HG02973 (cell line): ENCODE measurements at regions not wholly inside any gene's neighbourhood (a gene's known extent, or its start where the extent isn't known, plus 50 kb on each side); places are given as distances from the start of the nearest gene placed in this dataset.

ENCODE experiments used
- ATAC-seq: cut with Tn5 transposase; IDR thresholded peaks from one replicate; pipeline ENCODE4 v1.9.1; 2021; ENCODE audit warnings: moderate library complexity; ENCODE audit not compliant: unreplicated experiment

DNA sequence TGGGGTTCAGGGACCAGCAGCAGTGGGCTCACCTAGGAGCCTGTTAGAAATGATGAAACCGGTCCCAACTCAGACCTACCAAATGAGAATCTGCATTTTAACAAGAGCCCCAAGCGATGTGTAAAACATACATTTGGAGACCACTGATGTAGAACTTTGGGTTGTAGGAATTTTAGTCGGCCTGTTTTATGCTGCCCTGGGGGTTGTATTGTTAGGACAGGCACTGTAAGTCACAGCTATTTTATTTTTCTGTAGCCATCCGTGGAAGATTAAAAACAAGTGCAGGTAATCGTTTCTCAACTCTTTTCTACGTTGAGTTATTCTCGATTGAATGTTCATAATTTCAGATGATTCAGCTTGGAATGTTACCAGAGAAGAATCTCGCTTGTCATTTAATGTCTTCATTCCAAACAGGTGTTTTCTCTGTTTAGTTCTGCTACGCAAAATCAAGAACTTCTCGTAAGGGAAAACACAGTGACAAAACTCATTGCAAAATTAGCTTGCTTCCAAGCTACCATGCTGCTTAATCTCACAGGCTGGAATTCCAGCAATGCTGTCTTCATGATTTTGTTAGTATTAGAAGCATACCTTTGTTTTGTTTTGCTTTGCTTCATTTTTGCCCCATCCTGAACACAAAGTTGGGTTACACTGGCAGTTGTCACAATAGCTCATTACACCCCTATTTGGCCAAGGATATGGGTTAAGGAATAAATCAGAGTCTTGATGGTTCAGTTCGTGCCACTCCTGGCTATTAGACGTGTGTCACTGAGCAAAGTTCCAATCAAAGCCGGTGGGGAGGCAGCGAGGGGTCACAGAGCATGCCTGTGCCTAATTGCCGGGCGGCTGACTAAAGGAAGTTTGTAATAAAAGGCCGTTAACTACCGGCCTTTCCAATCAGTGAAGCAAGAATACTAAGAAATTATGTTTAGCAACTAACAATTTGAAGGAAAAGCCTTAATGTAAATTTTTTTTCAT is 676.9 kb downstream of the GATA3 start:
- ATAC-seq, result no peak

DNA sequence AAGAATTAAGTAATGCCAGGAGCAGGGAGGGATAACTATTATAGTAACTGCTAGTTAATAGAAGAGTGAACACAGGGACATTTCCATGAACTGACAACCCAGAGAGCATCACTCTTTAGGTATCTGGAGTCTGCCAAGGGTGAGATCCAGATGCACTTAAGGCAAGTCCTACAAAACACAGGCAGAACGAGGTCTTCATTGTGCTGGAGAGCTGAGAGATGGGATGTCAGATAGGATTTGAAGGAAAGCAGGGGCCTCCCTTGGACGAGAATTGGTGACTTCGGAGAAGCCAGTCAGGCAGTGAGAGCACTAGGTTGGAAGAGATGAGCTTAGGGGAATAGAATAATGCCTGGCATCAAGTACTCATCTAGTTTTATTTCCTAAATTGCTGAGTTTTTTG is 684.5 kb downstream of the GATA3 start:
- no peak for ATAC-seq

DNA sequence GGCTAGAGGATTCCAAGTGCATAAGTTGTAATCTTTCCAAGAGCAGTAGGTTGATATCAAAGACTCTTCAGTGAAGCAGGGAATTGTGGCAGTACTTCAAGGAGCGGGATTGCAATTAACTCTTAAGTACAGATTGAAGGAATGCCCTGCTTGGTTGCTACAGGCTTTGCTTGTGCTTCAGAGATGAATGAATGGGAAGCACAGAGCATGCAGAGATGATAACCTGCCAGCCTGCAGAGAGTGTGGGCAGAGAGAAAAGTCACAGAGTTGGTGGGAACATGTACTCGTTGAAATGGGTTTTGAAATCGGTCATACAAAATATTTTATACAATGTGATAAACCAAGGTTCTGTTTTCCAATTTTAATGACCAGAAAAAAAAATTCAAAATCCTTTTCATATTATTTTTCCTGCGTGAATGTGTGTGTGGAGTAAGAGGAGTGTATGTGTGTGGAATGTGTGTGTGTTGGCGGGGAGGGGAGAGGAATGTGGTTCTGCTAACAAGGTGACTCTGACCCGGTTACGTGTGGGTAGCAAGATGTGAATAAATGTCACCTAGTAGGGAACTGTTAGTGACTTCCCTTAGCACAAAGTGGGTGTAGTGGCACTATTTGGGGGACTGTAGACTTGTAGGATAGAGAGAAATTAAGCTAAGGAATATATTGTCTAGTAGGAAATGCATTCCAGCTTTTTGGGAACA is 697.8 kb downstream of the GATA3 start:
- ATAC-seq, result no peak

DNA sequence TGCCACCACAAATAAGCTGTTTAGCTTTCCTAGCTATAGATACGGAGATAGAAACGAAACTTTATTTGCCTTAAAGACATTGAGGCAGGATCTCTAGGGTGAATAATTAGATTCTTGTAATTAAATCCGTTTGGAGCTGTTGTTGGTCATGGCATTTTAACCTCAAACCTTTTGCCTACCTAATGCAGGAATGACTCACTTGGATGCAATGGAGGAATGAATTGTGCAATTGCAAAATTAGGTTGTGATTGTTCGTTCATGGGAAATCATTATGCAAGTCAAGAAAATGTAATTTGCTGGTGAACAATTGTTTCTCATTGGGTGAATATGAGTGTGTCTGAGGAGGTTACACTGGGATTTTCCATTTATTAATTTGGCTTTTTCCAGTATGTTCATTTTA is 703.5 kb downstream of the GATA3 start:
- no peak for ATAC-seq

DNA sequence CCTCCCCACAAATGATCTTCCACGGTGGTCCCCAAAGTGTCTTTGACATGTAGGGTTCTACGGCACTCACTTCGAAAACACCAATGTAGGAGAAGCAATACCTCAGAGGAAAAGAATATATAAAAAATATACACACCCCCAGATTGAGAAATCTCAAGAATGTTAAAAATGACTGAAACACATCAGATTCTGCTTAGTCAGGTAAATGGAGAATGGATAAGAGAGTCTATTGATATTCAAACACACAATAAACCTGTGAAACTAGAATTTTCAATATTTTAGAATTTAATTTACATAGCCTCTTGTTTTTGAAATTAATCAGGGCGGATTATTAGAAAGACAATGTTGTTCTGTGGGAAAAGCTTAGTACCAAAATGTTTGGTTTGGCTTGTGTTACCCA is 712.4 kb downstream of the GATA3 start:
- no peak for ATAC-seq

DNA sequence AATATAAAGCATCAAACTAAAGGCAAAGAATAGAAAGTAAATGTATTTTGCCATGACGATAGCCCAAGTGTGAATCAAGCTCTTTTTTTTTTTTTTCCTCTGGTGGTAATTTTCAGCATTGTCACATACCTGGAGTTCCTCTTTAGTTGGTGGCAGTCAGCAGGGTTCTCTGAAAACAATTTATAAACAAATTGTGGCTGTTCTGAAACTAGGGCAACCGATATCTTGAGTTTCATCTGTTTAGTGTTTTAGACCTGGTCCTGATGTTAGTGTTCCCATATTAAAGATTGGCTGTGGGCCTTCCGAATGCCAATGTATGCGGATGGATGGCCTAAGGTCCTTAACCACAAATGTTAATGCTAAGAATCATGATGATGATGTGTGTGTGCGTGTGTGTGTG is 713.1 kb downstream of the GATA3 start:
- ATAC-seq, result no peak

DNA sequence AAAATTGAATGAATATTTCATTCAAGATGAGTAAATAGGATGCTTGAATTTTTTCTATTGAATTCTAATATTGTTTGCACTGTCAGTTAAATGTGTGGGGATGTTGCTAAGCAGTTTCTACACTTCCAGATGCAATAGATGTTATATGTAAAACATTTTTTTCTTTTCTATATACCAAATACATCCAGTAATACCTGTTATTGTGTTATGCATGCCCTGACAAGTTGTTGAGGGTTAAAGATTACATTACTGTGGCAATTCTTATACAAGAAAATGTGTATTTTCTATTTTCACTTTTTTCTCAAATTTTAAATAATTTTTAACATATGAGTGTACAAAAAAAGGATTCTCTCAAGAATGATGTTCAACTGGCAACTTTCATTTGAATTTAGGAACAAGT is 713.9 kb downstream of the GATA3 start:
- ATAC-seq, result no peak

DNA sequence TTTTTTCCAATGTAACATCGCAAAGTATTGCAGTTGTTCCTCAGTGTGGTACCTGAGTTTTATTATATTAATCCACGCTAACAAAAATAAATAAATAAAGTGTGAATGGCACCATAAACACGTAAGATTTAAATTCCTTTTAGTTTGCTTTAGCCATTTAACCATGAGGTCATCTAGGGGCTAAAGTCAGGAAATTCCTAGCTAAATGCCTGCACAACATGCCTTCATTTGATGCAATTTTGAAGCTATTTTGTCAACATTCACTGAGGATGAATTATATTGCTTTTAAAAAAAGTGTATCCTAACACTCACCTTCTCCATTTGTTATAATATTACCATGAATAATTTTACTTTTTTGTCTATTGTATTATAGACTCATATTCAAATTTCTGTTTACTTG is 714.4 kb downstream of the GATA3 start:
- no peak for ATAC-seq

DNA sequence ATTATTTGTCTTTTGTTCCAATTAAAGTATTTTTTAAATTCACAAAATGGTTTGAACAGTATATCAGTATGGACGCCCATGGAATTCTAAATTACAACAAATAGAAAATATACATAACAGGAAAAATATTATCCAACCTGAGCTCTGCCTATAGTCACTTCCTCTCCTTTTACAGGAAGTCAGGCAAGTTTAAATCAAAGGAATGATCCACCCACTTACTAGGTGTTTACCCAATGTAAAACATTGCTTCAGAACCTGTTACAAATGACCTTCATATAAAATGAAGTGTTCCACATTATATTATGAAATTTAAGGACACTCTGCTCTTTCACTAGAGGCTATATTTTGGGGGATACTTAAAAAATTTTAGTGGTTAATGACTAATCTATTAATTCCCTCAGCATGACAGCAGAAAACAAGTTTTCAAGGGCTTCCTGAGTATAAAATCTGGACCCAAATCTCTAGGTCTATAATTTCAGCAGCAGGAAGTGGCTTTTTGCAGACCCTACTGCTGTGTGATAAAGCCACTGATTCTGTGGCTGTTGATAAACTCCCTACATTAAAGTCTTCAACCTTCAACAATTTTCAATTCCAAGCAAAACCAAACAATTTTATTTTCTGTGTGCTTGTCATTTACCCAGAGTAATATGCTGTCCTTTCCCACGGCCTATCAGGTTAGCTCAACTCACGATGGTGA is 722.6 kb downstream of the GATA3 start:
- ATAC-seq, result no peak

DNA sequence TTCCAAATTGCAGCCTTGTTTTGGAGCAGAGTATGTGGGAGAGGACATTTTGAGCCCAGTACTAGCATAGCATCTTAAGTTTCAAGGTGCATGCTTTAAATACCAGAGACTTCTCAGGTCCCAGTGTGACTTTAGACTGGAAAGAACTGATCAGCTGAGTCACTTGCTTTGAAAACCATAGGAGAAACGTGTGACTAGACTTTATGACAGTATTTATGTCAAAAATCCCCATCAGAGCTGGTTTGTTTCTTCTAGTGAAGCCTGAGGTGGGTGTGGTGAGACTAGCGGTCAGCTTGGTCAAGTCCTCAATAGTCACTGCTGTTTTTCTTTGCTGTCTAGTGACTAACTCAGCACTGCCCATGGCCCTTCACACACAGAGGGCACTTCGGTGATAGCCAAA is 724.2 kb downstream of the GATA3 start:
- ATAC-seq, result no peak

DNA sequence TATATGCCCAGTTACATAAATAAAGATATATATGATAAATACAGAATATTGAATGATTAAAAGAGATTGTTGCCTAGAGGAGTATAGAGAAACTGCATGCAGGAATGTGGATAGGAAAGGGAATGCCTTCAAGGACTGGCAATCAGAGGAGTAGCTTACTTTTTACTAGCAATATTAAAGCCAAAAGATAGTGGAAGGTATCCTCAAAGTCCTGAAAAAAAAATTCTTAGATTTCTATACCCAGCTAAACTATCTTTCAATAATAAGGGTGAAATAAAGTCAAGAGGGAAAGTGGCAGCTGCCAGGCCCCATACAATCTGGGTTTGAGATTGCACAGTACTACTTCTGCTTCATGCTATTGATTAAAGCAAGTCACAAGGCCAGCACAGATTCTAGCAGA is 733.2 kb downstream of the GATA3 start:
- no peak for ATAC-seq

DNA sequence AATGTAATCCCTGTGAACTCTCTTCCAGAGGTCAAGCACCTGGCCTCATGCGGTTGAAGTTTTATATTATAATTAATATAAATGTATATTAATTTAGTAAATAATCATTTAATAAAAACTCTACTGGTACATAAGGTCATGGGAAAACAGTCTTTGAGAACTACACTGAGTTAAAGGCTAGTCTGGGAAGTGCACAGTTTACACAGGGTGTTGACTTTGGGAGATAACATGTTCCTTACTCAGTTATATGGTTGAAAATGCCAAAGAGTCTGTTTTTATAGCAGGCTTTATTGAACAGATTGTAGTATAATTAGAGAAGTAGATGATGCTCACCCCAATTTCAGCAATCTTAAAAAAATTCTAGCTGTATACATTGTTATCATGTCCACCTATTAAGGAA is 735.9 kb downstream of the GATA3 start:
- no peak for ATAC-seq

DNA sequence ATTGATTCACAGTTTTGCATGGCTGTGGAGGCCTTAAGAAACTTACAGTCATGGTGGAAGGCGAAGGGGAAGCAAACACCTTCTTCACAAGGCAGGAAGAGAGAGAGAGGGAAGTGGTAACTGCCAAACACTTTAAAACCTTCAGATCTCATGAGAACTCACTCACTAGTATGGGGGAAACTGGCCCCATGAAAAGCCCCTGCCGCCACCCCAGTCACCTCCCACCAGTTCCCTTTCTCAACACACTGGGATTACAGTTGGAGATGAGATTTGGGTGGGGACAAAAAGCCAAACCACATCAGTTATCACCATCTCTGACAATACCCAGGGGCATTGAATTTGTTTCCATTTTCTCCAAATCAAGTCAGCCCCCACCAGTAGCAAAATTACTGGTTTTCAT is 740.4 kb downstream of the GATA3 start:
- ATAC-seq, result no peak

DNA sequence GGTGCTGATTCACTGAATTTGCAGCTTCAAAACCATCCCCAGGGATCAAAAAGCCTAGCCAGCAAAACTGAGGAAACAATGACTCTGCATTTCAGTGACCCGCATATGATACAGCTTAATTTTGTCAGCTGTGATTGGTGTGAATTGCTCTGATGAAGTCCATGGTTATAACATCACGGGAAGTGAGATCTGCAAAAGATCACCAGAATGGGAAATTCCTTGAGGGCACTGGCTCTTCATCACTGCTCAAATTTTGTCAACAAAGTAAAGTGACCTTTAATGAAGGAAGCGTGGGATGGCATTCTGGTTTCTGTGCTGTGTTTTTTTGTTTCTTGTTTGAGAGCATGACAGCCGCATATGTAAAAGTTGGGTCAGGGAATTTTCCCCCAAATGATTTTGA is 745.9 kb downstream of the GATA3 start:
- ATAC-seq, result no peak

DNA sequence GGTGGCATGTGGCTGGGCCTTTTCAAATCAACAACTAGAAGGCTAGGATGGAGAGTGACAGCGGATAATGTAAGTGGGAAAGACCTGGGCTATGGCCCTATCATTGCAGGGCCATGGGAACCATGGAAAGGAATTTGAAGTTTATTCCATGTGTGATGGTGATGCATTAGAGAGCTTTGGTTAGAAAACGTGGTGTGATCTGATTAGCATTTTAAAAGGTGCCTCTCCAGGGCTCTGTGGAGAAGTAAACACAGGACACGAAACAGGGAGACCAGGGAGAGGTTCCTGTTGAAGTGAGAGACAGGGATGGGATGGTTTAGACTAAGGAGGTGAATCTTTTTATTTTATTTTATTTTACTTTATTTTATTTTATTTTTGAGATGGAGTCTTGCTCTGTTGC is 749.5 kb downstream of the GATA3 start:
- no peak for ATAC-seq

DNA sequence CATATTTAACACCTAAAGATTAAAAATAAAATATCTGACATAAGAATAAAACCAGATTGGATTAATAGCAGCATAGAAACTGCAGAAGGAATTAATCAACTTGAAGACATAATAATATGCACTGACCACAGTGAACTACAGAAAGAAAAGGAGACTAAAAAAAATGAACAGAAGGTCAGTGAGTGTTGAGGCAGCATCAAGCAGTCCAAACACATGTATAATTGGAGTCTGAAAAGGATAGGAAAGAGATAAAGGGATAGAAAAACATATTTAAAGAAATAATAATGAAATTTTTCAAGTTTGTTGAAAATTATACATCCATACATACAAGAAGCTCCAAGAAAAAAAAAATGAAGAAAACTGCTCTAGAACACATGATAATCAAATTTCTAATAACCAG is 756.2 kb downstream of the GATA3 start:
- no peak for ATAC-seq

DNA sequence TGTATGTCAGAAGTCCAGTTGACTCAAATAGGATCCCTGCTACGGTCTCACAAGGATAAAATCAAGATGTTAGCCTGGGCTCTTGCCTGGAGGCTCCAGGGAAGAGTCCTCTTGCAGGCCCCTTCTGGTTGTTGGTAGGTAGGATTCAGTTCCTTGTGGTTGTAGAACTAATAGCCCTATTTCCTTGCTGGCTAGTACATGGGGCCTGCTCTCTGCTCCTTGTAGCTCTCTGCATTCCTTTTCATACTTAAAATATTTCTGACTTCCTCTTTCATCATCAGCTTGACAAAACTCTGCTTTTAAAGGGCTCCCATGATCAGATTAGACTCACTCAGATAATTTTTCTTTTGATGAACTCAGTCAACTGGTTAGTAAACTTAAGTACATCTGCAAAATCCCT is 756.7 kb downstream of the GATA3 start:
- ATAC-seq, result no peak

DNA sequence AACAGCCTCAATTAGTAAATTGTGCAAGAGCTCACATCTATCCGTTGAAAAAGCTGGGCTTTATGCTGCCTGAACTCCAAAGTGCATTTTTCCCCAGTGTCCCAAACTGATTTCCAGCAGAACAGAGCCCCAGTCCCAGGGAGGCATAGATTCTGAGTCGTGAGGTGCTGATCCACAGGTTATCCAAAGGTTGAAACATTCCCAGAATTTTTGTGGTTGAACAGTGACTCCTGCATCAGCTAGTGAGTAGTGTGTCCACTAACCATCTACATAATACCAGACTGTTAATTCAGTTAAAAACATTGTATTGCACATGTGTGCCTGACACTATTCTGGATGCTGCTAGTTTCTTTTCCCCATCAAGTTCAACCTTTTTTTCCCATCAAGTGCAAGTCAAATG is 761.5 kb downstream of the GATA3 start:
- no peak for ATAC-seq

DNA sequence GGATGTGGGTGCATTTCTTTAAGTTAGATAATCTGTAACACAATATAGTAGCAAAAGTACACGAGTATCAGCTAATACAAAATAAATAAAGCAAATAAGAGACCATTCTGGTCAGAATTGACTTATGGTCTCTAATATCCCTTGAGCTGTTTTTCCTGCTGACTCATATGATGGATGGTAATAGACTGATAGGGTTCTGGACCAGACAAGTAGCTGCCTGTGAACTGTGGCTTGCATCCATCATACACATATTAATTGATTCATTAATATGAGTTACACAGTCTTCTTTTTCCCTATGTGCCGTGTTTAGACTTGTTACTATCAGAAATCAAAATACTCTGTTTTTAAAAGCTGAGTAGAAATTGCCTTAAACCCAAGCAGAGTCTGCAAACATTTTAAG is 762.8 kb downstream of the GATA3 start:
- no peak for ATAC-seq

DNA sequence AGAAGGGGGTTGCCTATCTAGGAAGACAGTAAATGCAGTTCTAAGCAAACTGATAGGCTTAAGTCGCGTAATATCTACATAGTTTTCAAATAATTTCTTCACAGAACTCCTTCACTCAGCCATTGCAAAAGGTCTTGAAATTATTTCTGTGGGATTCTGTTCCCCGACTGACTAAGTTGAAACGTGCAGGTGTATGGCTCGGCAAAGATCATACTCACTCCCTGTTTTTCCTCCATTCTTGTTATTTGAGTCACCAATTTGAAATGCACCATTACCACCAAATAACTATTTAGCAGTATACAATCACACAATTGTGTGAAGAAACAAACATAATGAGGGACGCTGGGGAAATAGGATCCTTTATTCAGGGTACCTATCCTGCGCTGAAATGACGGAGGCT is 771.1 kb downstream of the GATA3 start:
- no peak for ATAC-seq

DNA sequence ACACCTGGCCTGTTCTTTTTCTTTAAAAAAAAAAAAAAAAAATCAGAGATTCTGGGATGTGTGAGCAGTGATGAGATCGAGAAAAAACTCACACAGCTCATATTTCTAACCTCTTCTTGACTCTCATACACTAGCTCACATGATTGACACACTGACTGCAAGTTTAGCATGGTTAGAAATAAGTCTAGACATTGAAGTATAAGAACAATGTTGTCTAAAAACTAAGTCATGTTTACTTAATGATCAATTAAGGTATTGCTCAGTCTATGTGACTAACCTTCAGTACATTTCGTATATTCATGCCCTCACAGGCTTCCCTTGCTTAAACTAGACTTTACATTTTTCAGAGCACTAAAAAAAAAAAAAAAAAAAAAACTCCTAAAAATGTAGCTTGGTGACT is 775.1 kb downstream of the GATA3 start:
- no peak for ATAC-seq

DNA sequence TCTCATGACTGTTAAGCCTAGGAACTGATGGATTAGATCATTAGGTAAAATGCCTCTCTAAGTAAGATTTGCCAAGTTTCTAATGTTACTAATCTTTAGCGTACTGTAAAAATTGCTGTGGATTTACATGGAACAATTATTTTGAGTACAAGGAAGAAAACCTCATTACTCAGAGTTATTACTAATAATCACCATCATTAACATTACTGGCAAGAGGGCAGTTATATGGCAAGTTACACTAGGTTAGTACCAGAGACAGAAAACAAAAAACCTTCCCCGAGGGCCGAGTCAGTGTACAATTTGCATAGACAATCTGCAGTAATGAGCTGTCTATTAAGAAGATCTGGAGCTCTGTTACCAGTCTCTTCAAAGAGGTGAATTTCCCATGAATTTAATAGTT is 775.6 kb downstream of the GATA3 start:
- no peak for ATAC-seq
